GM12878 (cell line): ENCODE measurements at regions not wholly inside any gene's neighbourhood (a gene's known extent, or its start where the extent isn't known, plus 50 kb on each side); places are given as distances from the start of the nearest gene placed in this dataset.
"Not testable (repeated sequence)": the region's sequence is repeated elsewhere in the genome, so short reads cannot be mapped to it uniquely, and the experiment has no call there.

Experiments used
- ATAC-seq: fragments of 200-7000 bp; cut with Tn5 transposase; 3 replicates; pipeline ENCODE4 v1.9.1; 2020; ENCODE audit warnings: mild to moderate bottlenecking, moderate library complexity
- BruUV-seq: library from RNA; stranded (reverse); fragments of 400-500 nt; replicated peaks from 2 replicates; lab custom pipeline; 2021; lab: Mats Ljungman, UMichigan
- CTCF ChIA-PET: fragments of 300-600 bp; sonication (Branson Sonifier 250); formaldehyde crosslinking; extraction: SDS; loops from one replicate; lab custom pipeline; 2021; ENCODE audit warnings: inconsistent platforms; lab: Yijun Ruan, JAX
- POLR2A ChIA-PET: fragments of 350-600 bp; formaldehyde crosslinking; extraction: SDS; loops from one replicate; lab custom pipeline; 2021; ENCODE audit warnings: inconsistent platforms; lab: Charles Lee
- RAD21 ChIA-PET: fragments of 300-600 bp; sonication (Branson Sonifier 250); formaldehyde crosslinking; loops from one replicate; lab custom pipeline; 2023; ENCODE audit warnings: antibody characterized with exemption; ENCODE audit not compliant: unreplicated experiment; lab: Charles Lee
- SMC1A ChIA-PET: fragments of 300-600 bp; sonication (Branson Sonifier 250); formaldehyde crosslinking; loops from one replicate; lab custom pipeline; 2023; ENCODE audit not compliant: unreplicated experiment, uncharacterized antibody; lab: Charles Lee
- DNase-seq: peaks from one replicate; pipeline ENCODE4 v3.0.0-alpha.2; 2011; ENCODE audit warnings: low read depth, low spot score
- FAIRE-seq: peaks from 3 replicates; lab custom pipeline; 2011; peaks lifted over from hg19 to GRCh38; lab: Jason Lieb, UNC
- H2AFZ ChIP-seq: 2 replicates; pipeline ENCODE4 v1.6.0; 2011; ENCODE audit warnings: low read depth, low read length, control low read depth; ENCODE audit not compliant: control insufficient read depth
- H3K27ac ChIP-seq: 2 replicates; pipeline ENCODE4 v1.5.1; 2011; ENCODE audit warnings: control low read depth; ENCODE audit not compliant: control insufficient read depth, insufficient read depth
- H3K27me3 ChIP-seq, 2 experiments: replicated peaks in 1 of 2; 2 replicates each; pipeline versions ENCODE4 v1.6.0 to v1.6.1; 2011; ENCODE audit warnings: low read length in 1 of 2; ENCODE audit not compliant: control insufficient read depth in 2 of 2, insufficient read depth in 2 of 2
- H3K36me3 ChIP-seq, 2 experiments: 2 replicates each; pipeline ENCODE4 v1.5.1; 2011; ENCODE audit warnings: low read length in 1 of 2; ENCODE audit not compliant: control insufficient read depth in 2 of 2, insufficient read depth in 2 of 2
- H3K4me1 ChIP-seq: 2 replicates; pipeline ENCODE4 v1.6.1; 2011; ENCODE audit warnings: mild to moderate bottlenecking, low read length, moderate library complexity, mixed read lengths; ENCODE audit not compliant: control insufficient read depth, insufficient read depth
- H3K4me2 ChIP-seq: 2 replicates; pipeline ENCODE4 v1.6.0; 2011; ENCODE audit warnings: control low read depth; ENCODE audit not compliant: control insufficient read depth, insufficient read depth
- H3K4me3 ChIP-seq: fragments of 200-600 bp; sonication (generic); 2 replicates; pipeline ENCODE4 v1.5.1; 2016
- H3K79me2 ChIP-seq: 2 replicates; pipeline ENCODE4 v1.6.0; 2011; ENCODE audit warnings: low read length; ENCODE audit not compliant: control insufficient read depth, insufficient read depth
- H3K9ac ChIP-seq: 2 replicates; pipeline ENCODE4 v1.8.0; 2011; ENCODE audit warnings: low read length, control low read depth, mixed read lengths; ENCODE audit not compliant: control insufficient read depth, insufficient read depth
- H3K9me3 ChIP-seq: replicated peaks from 3 replicates; pipeline ENCODE4 v1.5.1; 2011; ENCODE audit warnings: mild to moderate bottlenecking, low read length; ENCODE audit not compliant: control insufficient read depth, insufficient read depth
- H4K20me1 ChIP-seq: 2 replicates; pipeline ENCODE4 v1.6.0; 2011; ENCODE audit not compliant: control insufficient read depth, insufficient read depth
- ZBTB4 ChIP-seq: fragments of 450-650 bp; formaldehyde crosslinking; IDR thresholded peaks from 2 replicates; pipeline ENCODE4 v1.4.0; 2022; ENCODE audit warnings: mild to moderate bottlenecking, moderate library complexity
- WGBS: methylation state at CpG from one replicate; pipeline ENCODE4 v1.1.6; 2016; ENCODE audit warnings: low lambda C conversion rate; ENCODE audit not compliant: insufficient replicate concordance, insufficient coverage; ENCODE audit errors: missing lambda C conversion rate; 5-methylcytosine and 5-hydroxymethylcytosine counted together
- in situ Hi-C: fragments of 300-500 bp; cut with MboI; formaldehyde crosslinking; loops from 9 replicates; pipeline ENCODE4 v1.14.3; 2018; ENCODE audit warnings: mixed read lengths
- intact Hi-C: fragments of 100-400 bp; cut with micrococcal nuclease; formaldehyde crosslinking; loops from one replicate; pipeline ENCODE4 v1.14.2; 2022; ENCODE audit not compliant: unreplicated experiment

GRCh38 chr14:103192246-103192840 lies 69.1 kb downstream of the TNFAIP2 start (continued):
- TF ChIP-seq ZBTB4: no peak
- TF ChIP-seq, all 136 proteins: peak for 0

- BruUV-seq, H3K27me3 ChIP-seq, H3K36me3 ChIP-seq, intact Hi-C loops, H2AFZ ChIP-seq, DNase-seq, H3K27ac ChIP-seq, H4K20me1 ChIP-seq, FAIRE-seq, H3K9me3 ChIP-seq, H3K9ac ChIP-seq, H3K4me1 ChIP-seq, POLR2A ChIA-PET, H3K4me3 ChIP-seq, H3K79me2 ChIP-seq, H3K4me2 ChIP-seq, ATAC-seq, in situ Hi-C loops: not testable (repeated sequence)
- WGBS: 41% methylated on average over 4 of the region's 4 CpGs
- ChIA-PET SMC1A (interaction anchor here (0.6 kb wide), 1 partner anchor 13 kb away, joined by 3 read pairs; no protein-coding TSS in a partner anchor), CTCF (interaction anchor here (2.6 kb wide), 1 partner anchor 88 kb away, joined by 10 read pairs; no protein-coding TSS in a partner anchor), RAD21 (interaction anchor here (0.9 kb wide), 1 partner anchor 88 kb away, joined by 4 read pairs; no protein-coding TSS in a partner anchor)
These were observed 69.6 kb downstream of the TNFAIP2 start for GRCh38 chr14:103192861-103193260.

- H4K20me1 ChIP-seq, CTCF ChIA-PET, SMC1A ChIA-PET, H3K27me3 ChIP-seq, in situ Hi-C loops, ATAC-seq, H3K36me3 ChIP-seq, H2AFZ ChIP-seq, H3K4me1 ChIP-seq, H3K4me3 ChIP-seq, FAIRE-seq, POLR2A ChIA-PET, DNase-seq, H3K9ac ChIP-seq, BruUV-seq, H3K4me2 ChIP-seq, intact Hi-C loops, H3K79me2 ChIP-seq, H3K9me3 ChIP-seq, H3K27ac ChIP-seq: not testable (repeated sequence)
- WGBS: 72% methylated on average over 10 of the region's 10 CpGs
- RAD21 ChIA-PET: interaction anchor here (0.9 kb wide), 1 partner anchor 89 kb away, joined by 4 read pairs; no protein-coding TSS in a partner anchor
These were observed 70.2 kb downstream of the TNFAIP2 start for GRCh38 chr14:103193491-103193890.
